ENCODE measurements at regions not wholly inside any gene's neighbourhood (a gene's known extent, or its start where the extent isn't known, plus 50 kb on each side); places are given as distances from the start of the nearest gene placed in this dataset.
"Not testable (repeated sequence)": the region's sequence is repeated elsewhere in the genome, so short reads cannot be mapped to it uniquely, and the experiment has no call there.

GRCh38 chr3:75262661-75263060 lies 401.5 kb upstream of the FRG2C start:
- no peak overlapping the region for H3K27ac ChIP-seq
- no peak for DNase-seq
- no peaks in the 10 kb centered on the region for H3K4me1 ChIP-seq
- H3K9me3 ChIP-seq = no peaks in the 10 kb centered on the region
- H3K36me3 ChIP-seq = no peaks in the 10 kb centered on the region
- intact Hi-C loops (cut with DNase I) = no loop called here
- no peaks in the 10 kb centered on the region for H3K27me3 ChIP-seq
- WGBS, 2 donors = 21 to 45% methylated on average over 1 of the region's 1 CpG
- no peak for TF ChIP-seq POLR2A (IDR thresholded peaks at IDR 0.05)
- TF ChIP-seq, protein P1, sequence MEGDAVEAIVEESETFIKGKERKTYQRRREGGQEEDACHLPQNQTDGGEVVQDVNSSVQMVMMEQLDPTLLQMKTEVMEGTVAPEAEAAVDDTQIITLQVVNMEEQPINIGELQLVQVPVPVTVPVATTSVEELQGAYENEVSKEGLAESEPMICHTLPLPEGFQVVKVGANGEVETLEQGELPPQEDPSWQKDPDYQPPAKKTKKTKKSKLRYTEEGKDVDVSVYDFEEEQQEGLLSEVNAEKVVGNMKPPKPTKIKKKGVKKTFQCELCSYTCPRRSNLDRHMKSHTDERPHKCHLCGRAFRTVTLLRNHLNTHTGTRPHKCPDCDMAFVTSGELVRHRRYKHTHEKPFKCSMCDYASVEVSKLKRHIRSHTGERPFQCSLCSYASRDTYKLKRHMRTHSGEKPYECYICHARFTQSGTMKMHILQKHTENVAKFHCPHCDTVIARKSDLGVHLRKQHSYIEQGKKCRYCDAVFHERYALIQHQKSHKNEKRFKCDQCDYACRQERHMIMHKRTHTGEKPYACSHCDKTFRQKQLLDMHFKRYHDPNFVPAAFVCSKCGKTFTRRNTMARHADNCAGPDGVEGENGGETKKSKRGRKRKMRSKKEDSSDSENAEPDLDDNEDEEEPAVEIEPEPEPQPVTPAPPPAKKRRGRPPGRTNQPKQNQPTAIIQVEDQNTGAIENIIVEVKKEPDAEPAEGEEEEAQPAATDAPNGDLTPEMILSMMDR (IDR thresholded peaks at IDR 0.05) = no peak
- H3K4me3 ChIP-seq = no peak overlapping the region

- 70 to 84% methylated on average over 3 of the region's 3 CpGs for WGBS, 2 donors
- Histone ChIP-seq H3K36me3 (no peaks in the 10 kb centered on the region), H3K9me3 (no peaks in the 10 kb centered on the region), H3K4me1 (no peaks in the 10 kb centered on the region), H3K27me3 (no peaks in the 10 kb centered on the region), H3K27ac (no peak overlapping the region), H3K4me3 (no peak overlapping the region)
- intact Hi-C loops (cut with DNase I) = no loop called here
- TF ChIP-seq POLR2A (IDR thresholded peaks at IDR 0.05) = no peak
- TF ChIP-seq, protein P1 (IDR thresholded peaks at IDR 0.05) = no peak
- DNase-seq = no peak
Observed at GRCh38 chr3:75265897-75266296, 398.2 kb upstream of the FRG2C start.

- 79 to 84% methylated on average over 2 of the region's 2 CpGs for WGBS, 2 donors
- H3K4me3 ChIP-seq; intact Hi-C loops (cut with DNase I); H3K36me3 ChIP-seq; H3K9me3 ChIP-seq; H3K27ac ChIP-seq; DNase-seq; H3K27me3 ChIP-seq; H3K4me1 ChIP-seq: not testable (repeated sequence)
Observed at GRCh38 chr3:75268576-75268975, 395.6 kb upstream of the FRG2C start.

DNA sequence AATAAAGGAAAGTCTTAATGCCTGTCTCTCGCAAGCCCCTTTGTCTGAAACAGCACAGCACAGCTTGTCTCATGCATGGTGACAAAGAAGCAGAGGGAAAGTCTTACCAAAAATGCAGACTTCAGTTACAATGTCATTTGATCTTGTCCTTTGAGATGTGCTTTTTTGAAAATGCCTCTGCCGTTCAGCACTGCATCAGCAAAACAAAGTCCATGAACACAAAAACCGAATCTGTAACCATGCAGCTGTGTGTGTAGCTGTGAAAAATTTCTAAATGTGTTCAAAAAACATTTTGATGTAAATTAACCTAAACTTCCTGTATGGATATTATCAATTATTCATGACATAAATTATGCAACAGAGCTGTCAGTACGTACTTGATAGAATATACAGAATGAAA lies 391.9 kb upstream of the FRG2C start:
- H3K27ac ChIP-seq; H3K36me3 ChIP-seq; H3K27me3 ChIP-seq; H3K9me3 ChIP-seq; intact Hi-C loops (cut with DNase I); H3K4me1 ChIP-seq; H3K4me3 ChIP-seq; DNase-seq: not testable (repeated sequence)
- WGBS, 2 donors = 52 to 56% methylated on average over 4 of the region's 4 CpGs

- H3K36me3 ChIP-seq = no peaks in the 10 kb centered on the region
- H3K27me3 ChIP-seq = no peaks in the 10 kb centered on the region
- no peak for DNase-seq
- intact Hi-C loops (cut with DNase I) = no loop called here
- no peaks in the 10 kb centered on the region for H3K4me1 ChIP-seq
- TF ChIP-seq POLR2A (IDR thresholded peaks at IDR 0.05) = no peak
- TF ChIP-seq, protein P1 (IDR thresholded peaks at IDR 0.05) = no peak
- H3K27ac ChIP-seq = no peak overlapping the region
- no peaks in the 10 kb centered on the region for H3K9me3 ChIP-seq
- WGBS, 2 donors = 22 to 23% methylated on average over 2 of the region's 2 CpGs
- H3K4me3 ChIP-seq = no peak overlapping the region
Observed at GRCh38 chr3:75272691-75273090, 391.4 kb upstream of the FRG2C start.

DNA sequence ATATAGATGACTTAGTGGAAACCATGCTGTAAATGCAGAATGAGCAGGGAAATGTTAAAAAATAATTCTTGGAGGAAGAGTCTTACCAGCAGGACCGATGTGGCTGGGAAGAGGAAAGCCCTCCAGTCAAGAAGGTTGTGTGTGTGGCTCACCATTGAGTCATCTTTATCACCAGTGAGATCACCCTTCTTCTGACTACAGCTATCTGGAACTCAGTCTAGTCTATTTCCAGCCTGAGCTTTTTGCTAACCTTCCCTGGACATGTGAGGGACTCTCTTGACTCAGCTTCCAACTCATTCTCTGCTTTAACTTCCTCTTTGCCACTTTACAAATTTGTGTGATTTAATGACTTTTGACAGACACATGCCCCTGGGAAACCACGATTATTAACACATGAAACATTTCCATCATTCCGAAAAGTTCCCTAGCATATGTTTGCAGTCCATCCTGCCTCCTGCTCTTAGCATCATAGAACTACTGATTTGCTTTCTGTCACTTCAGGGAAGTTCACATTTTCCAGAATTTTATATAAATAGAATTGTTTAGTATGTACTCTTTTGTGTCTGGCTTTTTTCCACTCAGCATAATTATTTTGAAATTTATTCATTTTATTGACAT lies 378.5 kb upstream of the FRG2C start:
- H3K4me3 ChIP-seq; intact Hi-C loops (cut with DNase I); DNase-seq; H3K4me1 ChIP-seq; H3K9me3 ChIP-seq; H3K27me3 ChIP-seq; H3K27ac ChIP-seq; H3K36me3 ChIP-seq: not testable (repeated sequence)
- 24 to 42% methylated on average over 3 of the region's 3 CpGs for WGBS, 2 donors

GRCh38 chr3:75288972-75289574 lies 375.1 kb upstream of the FRG2C start:
- DNase-seq; H3K27ac ChIP-seq; H3K4me3 ChIP-seq; H3K4me1 ChIP-seq; H3K9me3 ChIP-seq; H3K27me3 ChIP-seq; H3K36me3 ChIP-seq; intact Hi-C loops (cut with DNase I): not testable (repeated sequence)
- no CpG with 5 or more reads among the region's 40 CpGs for WGBS, 2 donors

All from esophagus squamous epithelium (tissue), 5 donors.